Neural cell (in vitro differentiated cells): ENCODE measurements at regions not wholly inside any gene's neighbourhood (a gene's known extent, or its start where the extent isn't known, plus 50 kb on each side); places are given as distances from the start of the nearest gene placed in this dataset.

ENCODE experiments used
- RAD21 ChIP-seq: fragments of 450-650 bp; conservative IDR thresholded peaks from 2 replicates; pipeline ENCODE4 v1.6.1; 2014; ENCODE audit warnings: antibody characterized with exemption, mild to moderate bottlenecking, moderate library complexity
- TF ChIP-seq, protein P1 (sequence below): fragments of 450-650 bp; IDR thresholded peaks from 2 replicates; pipeline ENCODE4 v1.5.1; 2014; ENCODE audit warnings: antibody characterized with exemption, mild to moderate bottlenecking, moderate library complexity; ENCODE audit not compliant: poor library complexity, severe bottlenecking

DNA sequence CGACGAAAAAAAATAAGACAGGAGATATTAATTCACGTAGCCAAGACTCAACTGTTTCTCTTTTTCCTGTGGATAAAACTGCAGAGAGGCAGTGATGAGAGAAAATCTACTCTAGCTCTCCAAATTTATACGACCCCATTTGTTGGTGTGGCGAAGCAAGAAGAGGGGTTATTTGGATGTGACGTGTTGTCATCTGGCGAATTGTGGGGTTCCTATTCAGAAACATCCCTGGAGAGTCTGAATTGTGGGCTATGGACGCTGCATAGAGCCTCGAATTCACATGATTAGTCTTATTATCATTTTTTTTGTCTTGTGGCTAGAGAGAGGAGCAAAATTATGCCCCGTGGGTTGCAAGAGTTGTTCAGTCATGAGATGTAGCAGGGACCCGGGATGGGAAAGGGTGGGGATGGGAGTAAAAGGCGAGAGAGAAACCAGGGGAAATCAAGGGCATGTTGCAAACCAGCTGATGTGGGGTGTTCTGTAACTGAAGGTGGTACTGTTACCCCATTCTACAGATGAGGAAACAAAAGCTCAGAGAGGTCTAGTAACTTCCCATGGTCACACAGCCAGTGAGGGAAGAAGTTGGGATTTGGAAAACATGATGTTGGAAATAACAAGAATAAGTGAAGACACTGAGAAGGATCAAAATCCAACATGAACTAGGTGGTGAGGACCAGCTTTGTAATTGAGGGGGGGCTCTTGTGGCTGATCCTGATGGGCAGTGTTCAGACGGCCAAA, 69.2 kb upstream of the SFMBT2 start:
- TF ChIP-seq, protein P1, sequence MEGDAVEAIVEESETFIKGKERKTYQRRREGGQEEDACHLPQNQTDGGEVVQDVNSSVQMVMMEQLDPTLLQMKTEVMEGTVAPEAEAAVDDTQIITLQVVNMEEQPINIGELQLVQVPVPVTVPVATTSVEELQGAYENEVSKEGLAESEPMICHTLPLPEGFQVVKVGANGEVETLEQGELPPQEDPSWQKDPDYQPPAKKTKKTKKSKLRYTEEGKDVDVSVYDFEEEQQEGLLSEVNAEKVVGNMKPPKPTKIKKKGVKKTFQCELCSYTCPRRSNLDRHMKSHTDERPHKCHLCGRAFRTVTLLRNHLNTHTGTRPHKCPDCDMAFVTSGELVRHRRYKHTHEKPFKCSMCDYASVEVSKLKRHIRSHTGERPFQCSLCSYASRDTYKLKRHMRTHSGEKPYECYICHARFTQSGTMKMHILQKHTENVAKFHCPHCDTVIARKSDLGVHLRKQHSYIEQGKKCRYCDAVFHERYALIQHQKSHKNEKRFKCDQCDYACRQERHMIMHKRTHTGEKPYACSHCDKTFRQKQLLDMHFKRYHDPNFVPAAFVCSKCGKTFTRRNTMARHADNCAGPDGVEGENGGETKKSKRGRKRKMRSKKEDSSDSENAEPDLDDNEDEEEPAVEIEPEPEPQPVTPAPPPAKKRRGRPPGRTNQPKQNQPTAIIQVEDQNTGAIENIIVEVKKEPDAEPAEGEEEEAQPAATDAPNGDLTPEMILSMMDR: no peak
- no peak for TF ChIP-seq RAD21
